HUDEP-2 (cell line): ENCODE measurements at regions not wholly inside any gene's neighbourhood (a gene's known extent, or its start where the extent isn't known, plus 50 kb on each side); places are given as distances from the start of the nearest gene placed in this dataset.
"Not testable (repeated sequence)": the region's sequence is repeated elsewhere in the genome, so short reads cannot be mapped to it uniquely, and the experiment has no call there.

Experiments used
- DNase-seq, 76 experiments: peaks; one replicate each; lab custom pipeline; 2025; ENCODE audit not compliant: unreplicated experiment in 76 of 76; lab: John Stamatoyannopoulos, UW

- no peak for DNase-seq
These were observed 78.2 kb upstream of the GBE1 start for GRCh38 chr3:81839504-81840094.

- no peak for DNase-seq
These were observed 77.0 kb upstream of the GBE1 start for GRCh38 chr3:81838457-81838856.

- no peak for DNase-seq
These were observed 75.7 kb upstream of the GBE1 start for GRCh38 chr3:81837071-81837593.

- no peak for DNase-seq
These were observed 68.5 kb upstream of the GBE1 start for GRCh38 chr3:81829937-81830336.

GRCh38 chr3:81829272-81829671 is 67.8 kb upstream of the GBE1 start:
- DNase-seq: not testable (repeated sequence)

GRCh38 chr3:81823882-81824395 is 62.5 kb upstream of the GBE1 start:
- no peak for DNase-seq

GRCh38 chr3:81823086-81823485 is 61.6 kb upstream of the GBE1 start:
- DNase-seq: no peak

GRCh38 chr3:81816473-81817250 is 55.2 kb upstream of the GBE1 start:
- no peak for DNase-seq

GRCh38 chr3:81812098-81812497 is 50.7 kb upstream of the GBE1 start:
- DNase-seq: not testable (repeated sequence)
